22Rv1 (cell line): ENCODE measurements at regions not wholly inside any gene's neighbourhood (a gene's known extent, or its start where the extent isn't known, plus 50 kb on each side); places are given as distances from the start of the nearest gene placed in this dataset.

Experiments used
- H3K27ac ChIP-seq: fragments of 450-650 bp; 2 replicates; pipeline ENCODE4 v1.5.1; 2017
- ZFX ChIP-seq: fragments of 450-650 bp; IDR thresholded peaks from 2 replicates; pipeline ENCODE4 v1.6.1; 2017; ENCODE audit warnings: antibody characterized with exemption, borderline replicate concordance
- TF ChIP-seq, protein P1 (sequence below): fragments of 450-650 bp; IDR thresholded peaks from 2 replicates; pipeline ENCODE4 v1.5.1; 2017; ENCODE audit warnings: mild to moderate bottlenecking

DNA sequence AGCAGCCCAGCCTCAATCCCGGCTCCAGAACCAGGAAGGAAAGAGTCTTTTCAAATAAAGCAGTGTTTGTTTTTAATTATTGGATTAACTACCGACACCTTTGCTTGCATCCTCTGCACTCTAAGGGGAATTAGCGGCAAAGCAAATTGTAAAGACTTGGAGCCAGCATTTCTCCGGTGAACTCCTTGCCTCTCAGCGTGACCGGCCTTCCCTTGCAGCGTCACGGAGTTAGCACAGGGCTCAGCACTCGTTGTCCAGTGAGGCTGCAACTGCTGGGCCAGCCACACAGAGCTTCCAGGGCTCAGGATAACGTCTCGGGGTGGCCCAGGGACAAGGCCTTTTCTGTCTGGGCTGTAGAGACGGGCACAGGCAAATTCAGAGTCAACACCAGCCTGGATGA, 180.6 kb downstream of the OLFM1 start:
- TF ChIP-seq, protein P1, sequence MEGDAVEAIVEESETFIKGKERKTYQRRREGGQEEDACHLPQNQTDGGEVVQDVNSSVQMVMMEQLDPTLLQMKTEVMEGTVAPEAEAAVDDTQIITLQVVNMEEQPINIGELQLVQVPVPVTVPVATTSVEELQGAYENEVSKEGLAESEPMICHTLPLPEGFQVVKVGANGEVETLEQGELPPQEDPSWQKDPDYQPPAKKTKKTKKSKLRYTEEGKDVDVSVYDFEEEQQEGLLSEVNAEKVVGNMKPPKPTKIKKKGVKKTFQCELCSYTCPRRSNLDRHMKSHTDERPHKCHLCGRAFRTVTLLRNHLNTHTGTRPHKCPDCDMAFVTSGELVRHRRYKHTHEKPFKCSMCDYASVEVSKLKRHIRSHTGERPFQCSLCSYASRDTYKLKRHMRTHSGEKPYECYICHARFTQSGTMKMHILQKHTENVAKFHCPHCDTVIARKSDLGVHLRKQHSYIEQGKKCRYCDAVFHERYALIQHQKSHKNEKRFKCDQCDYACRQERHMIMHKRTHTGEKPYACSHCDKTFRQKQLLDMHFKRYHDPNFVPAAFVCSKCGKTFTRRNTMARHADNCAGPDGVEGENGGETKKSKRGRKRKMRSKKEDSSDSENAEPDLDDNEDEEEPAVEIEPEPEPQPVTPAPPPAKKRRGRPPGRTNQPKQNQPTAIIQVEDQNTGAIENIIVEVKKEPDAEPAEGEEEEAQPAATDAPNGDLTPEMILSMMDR = no peak
- TF ChIP-seq ZFX = no peak
- H3K27ac ChIP-seq = no peak overlapping the region

DNA sequence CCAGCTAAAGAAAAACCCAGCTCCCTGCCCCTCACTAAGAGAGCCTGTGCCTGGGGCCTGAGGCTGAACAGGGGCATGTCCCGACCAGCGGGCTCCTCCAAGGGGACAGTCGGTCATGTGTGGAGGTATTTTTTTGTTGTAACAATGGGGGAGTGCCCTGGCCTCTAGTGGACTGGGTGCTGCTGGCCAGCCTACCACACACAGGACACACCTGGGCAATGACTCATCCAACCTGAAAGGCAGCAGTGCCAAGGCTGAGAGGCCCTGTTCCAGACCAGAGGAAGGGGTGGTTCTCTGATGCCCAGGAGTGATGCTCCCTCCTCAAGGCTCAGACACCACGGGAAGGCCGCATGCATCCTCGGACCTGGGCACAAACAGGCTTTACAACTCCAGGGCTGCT, 181.5 kb downstream of the OLFM1 start:
- TF ChIP-seq, protein P1 = no peak
- no peak for TF ChIP-seq ZFX
- H3K27ac ChIP-seq = no peak overlapping the region

DNA sequence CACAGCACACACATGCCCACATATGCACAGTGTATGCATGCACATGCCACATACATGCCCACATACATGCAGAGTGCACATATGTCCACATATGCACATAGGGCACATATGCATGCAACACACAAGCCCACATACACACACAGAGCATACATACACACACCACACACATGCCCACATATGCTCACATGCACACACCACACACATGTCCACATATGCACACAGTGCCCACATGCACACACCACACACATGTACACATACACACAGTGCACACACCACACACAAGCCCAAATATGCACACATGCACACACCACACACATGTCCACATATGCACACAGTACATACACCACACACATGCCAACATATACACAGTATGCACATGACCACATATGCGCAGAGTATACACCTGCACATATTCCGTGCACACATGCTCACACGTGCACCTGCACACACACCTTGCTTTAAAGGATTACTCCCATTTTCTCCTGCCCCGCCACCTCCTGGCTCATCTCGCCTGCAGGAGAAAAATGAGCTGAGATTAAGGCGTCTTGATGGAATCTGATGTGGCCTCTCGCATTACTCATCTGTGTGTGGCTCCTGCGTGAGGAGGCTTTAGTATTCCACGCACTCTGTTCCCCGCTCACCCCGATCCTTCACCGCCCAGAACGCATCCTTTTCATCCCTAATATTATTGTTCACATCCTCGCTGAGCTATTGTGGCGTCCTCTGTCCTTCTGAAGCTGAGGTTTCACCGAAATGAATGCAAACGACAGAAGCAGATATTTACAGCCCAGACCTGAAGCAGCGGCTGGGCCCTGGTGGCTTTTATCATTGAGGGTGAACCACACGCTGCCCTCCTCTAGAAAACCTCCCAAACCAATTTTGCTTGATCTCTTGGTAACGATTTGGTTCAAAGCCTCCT, 182.7 kb downstream of the OLFM1 start:
- TF ChIP-seq, protein P1 = no peak
- no peak for TF ChIP-seq ZFX
- H3K27ac ChIP-seq = no peak overlapping the region

DNA sequence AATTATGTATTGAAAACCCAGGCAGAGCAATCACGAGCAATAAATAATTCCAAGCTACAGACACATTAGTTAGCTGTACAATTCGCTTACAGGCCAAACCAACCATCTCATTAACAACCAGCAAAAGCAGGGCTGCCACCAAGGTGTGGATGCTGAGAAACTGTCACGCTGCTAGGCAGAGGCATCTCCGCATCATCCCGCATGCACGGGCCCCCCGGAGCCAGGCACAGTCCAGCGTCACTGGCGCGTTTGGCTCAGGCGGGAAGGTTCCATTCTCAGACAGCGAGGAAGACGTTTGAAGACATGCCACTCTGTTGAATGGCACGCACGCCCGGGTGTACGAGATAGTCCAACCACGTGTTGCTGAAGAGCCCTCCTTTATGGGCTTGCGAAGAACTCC, 184.0 kb downstream of the OLFM1 start:
- TF ChIP-seq ZFX = no peak
- TF ChIP-seq, protein P1 = no peak
- H3K27ac ChIP-seq = no peak overlapping the region

DNA sequence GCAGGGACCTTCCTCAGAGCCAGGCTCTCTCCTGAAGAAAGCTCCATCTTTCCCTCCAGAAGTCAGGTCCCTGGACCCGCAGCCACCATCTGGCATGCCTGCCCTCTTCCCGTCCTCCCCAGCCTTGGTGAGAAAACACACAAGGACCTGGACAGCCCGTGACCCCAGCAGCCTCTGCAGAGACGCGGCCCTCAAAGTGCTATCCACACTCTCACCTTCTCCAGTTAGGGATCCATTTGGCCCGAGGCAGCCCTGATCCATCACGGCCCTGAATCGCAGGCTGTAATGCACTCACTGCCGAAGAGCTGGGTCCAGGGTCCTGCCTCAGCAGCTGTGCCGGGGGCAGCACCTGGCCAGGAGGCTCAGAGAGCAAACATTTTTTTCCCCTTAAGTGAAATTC, 185.1 kb downstream of the OLFM1 start:
- TF ChIP-seq ZFX = no peak
- TF ChIP-seq, protein P1 = no peak
- H3K27ac ChIP-seq = no peak overlapping the region

DNA sequence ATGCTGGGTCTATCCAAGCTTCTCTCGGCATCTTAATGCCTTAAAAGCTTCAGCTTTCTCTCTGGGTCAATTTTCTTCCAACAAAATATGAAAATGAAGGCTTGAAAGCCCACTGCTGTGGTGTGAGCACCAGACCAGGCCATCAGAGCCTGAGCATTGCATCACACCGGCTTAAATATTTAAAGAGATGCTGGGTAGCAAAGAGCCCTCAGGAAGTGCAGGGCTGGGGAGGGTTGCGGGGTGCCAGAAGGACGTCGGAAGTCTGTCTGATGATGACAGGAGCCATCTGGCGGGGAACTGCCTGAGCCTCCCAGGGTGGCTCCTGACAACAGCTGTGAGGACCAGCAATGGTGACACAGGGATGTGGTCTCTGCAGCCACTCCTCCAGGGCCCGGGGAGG, 185.5 kb downstream of the OLFM1 start:
- TF ChIP-seq ZFX = no peak
- TF ChIP-seq, protein P1 = no peak
- H3K27ac ChIP-seq = no peak overlapping the region

DNA sequence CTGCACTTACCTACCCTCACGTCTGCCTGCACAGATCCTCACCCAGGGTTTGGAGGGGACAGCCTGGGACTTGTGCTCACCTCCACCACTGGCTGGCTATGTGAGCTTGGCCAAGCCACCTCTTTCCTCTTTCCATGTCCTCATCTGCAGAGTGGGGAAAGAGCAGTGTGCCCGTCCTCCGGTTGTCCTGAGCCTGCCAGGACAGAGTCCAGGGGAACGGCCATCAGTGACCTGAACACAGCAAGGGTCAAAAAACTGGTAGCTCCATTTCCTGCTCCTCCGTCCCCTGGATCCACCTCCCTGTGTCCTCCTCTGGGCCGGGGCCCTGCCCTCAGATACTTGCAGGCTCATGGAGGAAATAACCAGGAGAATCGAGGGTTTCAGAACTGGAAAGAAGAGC, 187.7 kb downstream of the OLFM1 start:
- no peak overlapping the region for H3K27ac ChIP-seq
- TF ChIP-seq, protein P1 = no peak
